ENCODE measurements at regions not wholly inside any gene's neighbourhood (a gene's known extent, or its start where the extent isn't known, plus 50 kb on each side); places are given as distances from the start of the nearest gene placed in this dataset.

- ChIA-PET CTCF (interaction anchor here (0.6 to 2.1 kb wide), 5 partner anchors 10 to 703 kb away, joined by 3 to 13 read pairs (median 3); no protein-coding TSS in a partner anchor), POLR2A (no interaction called here)
Measured at GRCh38 chr9:78130853-78131252, 99.2 kb upstream of the GNAQ start.

GRCh38 chr9:78130004-78130403 is 98.4 kb upstream of the GNAQ start:
- Histone ChIP-seq H3K36me3 (ENCODE audit: control insufficient read depth in 2 of 2, insufficient read depth in 1 of 2, low read length in 2 of 2) (no peaks in the 10 kb centered on the region), H3K9me3 (ENCODE audit: control insufficient read depth, insufficient read depth, low read depth, low read length) (no peaks in the 10 kb centered on the region), H3K4me3 (ENCODE audit: low read depth, low read length) (no peak overlapping the region), H3K27ac (ENCODE audit: extremely low read depth, low read depth, low read length) (no peak overlapping the region), H3K4me1 (ENCODE audit: control insufficient read depth, insufficient read depth, low read length) (no peaks in the 10 kb centered on the region)
- ChIA-PET CTCF (interaction anchor here (0.6 to 2.1 kb wide), 12 partner anchors 9 to 697 kb away, joined by 3 to 13 read pairs (median 3); no protein-coding TSS in a partner anchor), POLR2A (no interaction called here)
- TF ChIP-seq ZNF221 (tag by site-specific recombination; IDR thresholded peaks at IDR 0.05; ENCODE audit: borderline replicate concordance) (no peak), ZBTB48 (tag by site-specific recombination; IDR thresholded peaks at IDR 0.05) (no peak), PRDM4 (tag by site-specific recombination; IDR thresholded peaks at IDR 0.05) (no peak), YY2 (tag by site-specific recombination; IDR thresholded peaks at IDR 0.05) (no peak)
- TF ChIP-seq, protein P1, sequence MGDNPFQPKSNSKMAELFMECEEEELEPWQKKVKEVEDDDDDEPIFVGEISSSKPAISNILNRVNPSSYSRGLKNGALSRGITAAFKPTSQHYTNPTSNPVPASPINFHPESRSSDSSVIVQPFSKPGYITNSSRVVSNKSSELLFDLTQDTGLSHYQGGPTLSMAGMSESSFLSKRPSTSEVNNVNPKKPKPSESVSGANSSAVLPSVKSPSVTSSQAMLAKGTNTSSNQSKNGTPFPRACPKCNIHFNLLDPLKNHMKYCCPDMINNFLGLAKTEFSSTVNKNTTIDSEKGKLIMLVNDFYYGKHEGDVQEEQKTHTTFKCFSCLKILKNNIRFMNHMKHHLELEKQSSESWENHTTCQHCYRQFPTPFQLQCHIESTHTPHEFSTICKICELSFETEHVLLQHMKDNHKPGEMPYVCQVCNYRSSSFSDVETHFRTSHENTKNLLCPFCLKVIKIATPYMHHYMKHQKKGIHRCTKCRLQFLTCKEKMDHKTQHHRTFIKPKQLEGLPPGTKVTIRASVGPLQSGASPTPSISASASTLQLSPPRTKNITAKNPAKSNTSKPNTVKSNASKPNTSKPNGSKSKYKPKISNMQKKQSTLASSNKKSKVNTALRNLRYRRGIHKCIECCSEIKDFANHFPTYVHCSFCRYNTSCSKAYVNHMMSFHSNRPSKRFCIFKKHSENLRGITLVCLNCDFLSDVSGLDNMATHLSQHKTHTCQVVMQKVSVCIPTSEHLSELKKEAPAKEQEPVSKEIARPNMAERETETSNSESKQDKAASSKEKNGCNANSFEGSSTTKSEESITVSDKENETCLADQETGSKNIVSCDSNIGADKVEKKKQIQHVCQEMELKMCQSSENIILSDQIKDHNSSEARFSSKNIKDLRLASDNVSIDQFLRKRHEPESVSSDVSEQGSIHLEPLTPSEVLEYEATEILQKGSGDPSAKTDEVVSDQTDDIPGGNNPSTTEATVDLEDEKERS (tag by site-specific recombination; IDR thresholded peaks at IDR 0.05): no peak
- TF ChIP-seq, protein P2, sequence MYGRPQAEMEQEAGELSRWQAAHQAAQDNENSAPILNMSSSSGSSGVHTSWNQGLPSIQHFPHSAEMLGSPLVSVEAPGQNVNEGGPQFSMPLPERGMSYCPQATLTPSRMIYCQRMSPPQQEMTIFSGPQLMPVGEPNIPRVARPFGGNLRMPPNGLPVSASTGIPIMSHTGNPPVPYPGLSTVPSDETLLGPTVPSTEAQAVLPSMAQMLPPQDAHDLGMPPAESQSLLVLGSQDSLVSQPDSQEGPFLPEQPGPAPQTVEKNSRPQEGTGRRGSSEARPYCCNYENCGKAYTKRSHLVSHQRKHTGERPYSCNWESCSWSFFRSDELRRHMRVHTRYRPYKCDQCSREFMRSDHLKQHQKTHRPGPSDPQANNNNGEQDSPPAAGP (tag by site-specific recombination; IDR thresholded peaks at IDR 0.05): no peak
- TF ChIP-seq, protein P3, sequence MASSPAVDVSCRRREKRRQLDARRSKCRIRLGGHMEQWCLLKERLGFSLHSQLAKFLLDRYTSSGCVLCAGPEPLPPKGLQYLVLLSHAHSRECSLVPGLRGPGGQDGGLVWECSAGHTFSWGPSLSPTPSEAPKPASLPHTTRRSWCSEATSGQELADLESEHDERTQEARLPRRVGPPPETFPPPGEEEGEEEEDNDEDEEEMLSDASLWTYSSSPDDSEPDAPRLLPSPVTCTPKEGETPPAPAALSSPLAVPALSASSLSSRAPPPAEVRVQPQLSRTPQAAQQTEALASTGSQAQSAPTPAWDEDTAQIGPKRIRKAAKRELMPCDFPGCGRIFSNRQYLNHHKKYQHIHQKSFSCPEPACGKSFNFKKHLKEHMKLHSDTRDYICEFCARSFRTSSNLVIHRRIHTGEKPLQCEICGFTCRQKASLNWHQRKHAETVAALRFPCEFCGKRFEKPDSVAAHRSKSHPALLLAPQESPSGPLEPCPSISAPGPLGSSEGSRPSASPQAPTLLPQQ (tag by site-specific recombination; IDR thresholded peaks at IDR 0.05): no peak

More at GRCh38 chr9:78130853-78131252, 99.2 kb upstream of the GNAQ start:
- Histone ChIP-seq H3K27ac (ENCODE audit: extremely low read depth, low read depth, low read length) (no peak overlapping the region), H3K4me3 (ENCODE audit: low read depth, low read length) (no peak overlapping the region), H3K4me1 (ENCODE audit: control insufficient read depth, insufficient read depth, low read length) (no peaks in the 10 kb centered on the region), H3K36me3 (ENCODE audit: control insufficient read depth in 2 of 2, insufficient read depth in 1 of 2, low read length in 2 of 2) (no peaks in the 10 kb centered on the region), H3K9me3 (ENCODE audit: control insufficient read depth, insufficient read depth, low read depth, low read length) (no peaks in the 10 kb centered on the region)
- TF ChIP-seq WT1 (tag by site-specific recombination; IDR thresholded peaks at IDR 0.05) (no peak), ZNF391 (tag by site-specific recombination; IDR thresholded peaks at IDR 0.05; ENCODE audit: borderline replicate concordance, low read depth) (no peak), ZBTB20 (tag by site-specific recombination; IDR thresholded peaks at IDR 0.05) (no peak), TRIM28 (IDR thresholded peaks at IDR 0.05; ENCODE audit: borderline replicate concordance, low read length) (no peak), ZNF221 (tag by site-specific recombination; IDR thresholded peaks at IDR 0.05; ENCODE audit: borderline replicate concordance) (no peak), ZSCAN23 (tag by site-specific recombination; IDR thresholded peaks at IDR 0.05) (no peak), ZNF423 (tag by site-specific recombination; IDR thresholded peaks at IDR 0.05) (no peak), ZSCAN16 (tag by site-specific recombination; IDR thresholded peaks at IDR 0.05) (no peak)
